Mesothelial cell of epicardium (in vitro differentiated cells): ENCODE measurements at regions not wholly inside any gene's neighbourhood (a gene's known extent, or its start where the extent isn't known, plus 50 kb on each side); places are given as distances from the start of the nearest gene placed in this dataset.

Source experiments
- DNase-seq, 2 experiments: peaks; one replicate each; pipeline ENCODE4 v3.0.0; 2021; ENCODE audit warnings: low spot score in 2 of 2; ENCODE audit not compliant: unreplicated experiment in 2 of 2
- H3K27ac Mint-ChIP-seq: 2 replicates; pipeline ENCODE4 v1.8.0; 2021; ENCODE audit warnings: mixed read lengths
- H3K27me3 Mint-ChIP-seq: 2 replicates; pipeline ENCODE4 v1.8.0; 2021; ENCODE audit warnings: low read depth, mixed read lengths
- H3K36me3 Mint-ChIP-seq: 2 replicates; pipeline ENCODE4 v1.8.0; 2021; ENCODE audit warnings: mixed read lengths
- H3K4me1 Mint-ChIP-seq: 2 replicates; pipeline ENCODE4 v1.8.0; 2021; ENCODE audit warnings: mixed read lengths
- H3K4me3 Mint-ChIP-seq: 2 replicates; pipeline ENCODE4 v1.8.0; 2021; ENCODE audit warnings: mild to moderate bottlenecking, moderate library complexity, mixed read lengths
- H3K9me3 Mint-ChIP-seq: 2 replicates; pipeline ENCODE4 v1.8.0; 2021; ENCODE audit warnings: mixed read lengths
- TF ChIP-seq, protein P1 (sequence below): fragments of 200-600 bp; sonication (generic); IDR thresholded peaks from one replicate; pipeline ENCODE4 v1.5.0; 2021; ENCODE audit warnings: antibody characterized with exemption; ENCODE audit not compliant: unreplicated experiment

DNA sequence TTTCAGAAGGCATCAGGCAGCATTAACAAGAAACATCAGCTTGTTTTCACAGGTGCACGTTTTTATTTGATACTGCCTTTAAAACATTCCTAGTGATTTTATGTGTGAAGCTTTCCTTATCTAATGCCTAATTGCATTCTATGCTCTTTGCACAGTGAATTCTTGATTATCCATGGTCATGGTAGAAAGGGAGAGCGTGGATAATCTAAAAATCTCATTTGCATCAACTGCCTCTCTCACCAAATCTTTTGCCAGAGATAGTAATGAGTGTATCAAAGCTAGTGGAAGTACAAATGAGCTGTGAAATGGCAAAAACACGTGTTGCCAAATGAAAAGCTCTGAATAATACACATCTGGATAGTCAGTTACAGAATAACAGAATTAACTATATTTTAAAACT, 170.5 kb downstream of the NAA11 start:
- TF ChIP-seq, protein P1, sequence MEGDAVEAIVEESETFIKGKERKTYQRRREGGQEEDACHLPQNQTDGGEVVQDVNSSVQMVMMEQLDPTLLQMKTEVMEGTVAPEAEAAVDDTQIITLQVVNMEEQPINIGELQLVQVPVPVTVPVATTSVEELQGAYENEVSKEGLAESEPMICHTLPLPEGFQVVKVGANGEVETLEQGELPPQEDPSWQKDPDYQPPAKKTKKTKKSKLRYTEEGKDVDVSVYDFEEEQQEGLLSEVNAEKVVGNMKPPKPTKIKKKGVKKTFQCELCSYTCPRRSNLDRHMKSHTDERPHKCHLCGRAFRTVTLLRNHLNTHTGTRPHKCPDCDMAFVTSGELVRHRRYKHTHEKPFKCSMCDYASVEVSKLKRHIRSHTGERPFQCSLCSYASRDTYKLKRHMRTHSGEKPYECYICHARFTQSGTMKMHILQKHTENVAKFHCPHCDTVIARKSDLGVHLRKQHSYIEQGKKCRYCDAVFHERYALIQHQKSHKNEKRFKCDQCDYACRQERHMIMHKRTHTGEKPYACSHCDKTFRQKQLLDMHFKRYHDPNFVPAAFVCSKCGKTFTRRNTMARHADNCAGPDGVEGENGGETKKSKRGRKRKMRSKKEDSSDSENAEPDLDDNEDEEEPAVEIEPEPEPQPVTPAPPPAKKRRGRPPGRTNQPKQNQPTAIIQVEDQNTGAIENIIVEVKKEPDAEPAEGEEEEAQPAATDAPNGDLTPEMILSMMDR, result no peak
- Mint-ChIP-seq H3K36me3 (no peaks in the 10 kb centered on the region), H3K4me1 (no peaks in the 10 kb centered on the region), H3K4me3 (no peak overlapping the region), H3K27me3 (no peaks in the 10 kb centered on the region), H3K9me3 (peaks cover 23% of the 10 kb centered on the region), H3K27ac (no peak overlapping the region)
- no peak for DNase-seq

DNA sequence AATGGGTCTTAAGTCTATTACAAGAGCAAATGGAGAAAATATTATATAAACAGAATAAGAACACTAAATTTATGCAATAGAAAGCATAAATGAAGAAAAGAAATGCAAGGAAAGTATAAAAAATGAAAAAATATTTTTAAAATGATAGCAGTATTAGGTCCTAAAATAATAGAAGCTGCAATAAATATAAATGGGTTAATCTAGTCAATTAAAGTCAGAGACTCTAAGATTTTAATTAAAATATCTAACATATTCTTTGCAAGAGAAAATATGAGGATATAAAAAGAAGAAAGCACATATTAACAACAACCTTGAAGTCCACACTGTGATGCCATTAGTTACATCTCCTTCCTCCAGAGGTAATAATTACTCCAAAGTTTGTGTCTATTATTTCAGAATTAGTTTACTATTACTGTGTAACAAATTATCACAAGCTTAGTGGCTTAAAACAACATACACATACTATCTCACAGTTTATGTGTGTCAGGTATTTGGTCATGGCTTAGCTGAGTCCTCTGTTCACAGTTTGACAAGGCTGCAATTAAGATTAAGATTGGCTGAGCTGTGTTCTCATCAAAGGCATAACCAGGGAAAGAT, 174.9 kb downstream of the NAA11 start:
- Mint-ChIP-seq H3K36me3 (no peaks in the 10 kb centered on the region), H3K27me3 (no peaks in the 10 kb centered on the region), H3K27ac (no peak overlapping the region), H3K4me1 (no peaks in the 10 kb centered on the region), H3K4me3 (no peak overlapping the region), H3K9me3 (peaks cover 17% of the 10 kb centered on the region)
- TF ChIP-seq, protein P1, result no peak
- DNase-seq, result no peak

DNA sequence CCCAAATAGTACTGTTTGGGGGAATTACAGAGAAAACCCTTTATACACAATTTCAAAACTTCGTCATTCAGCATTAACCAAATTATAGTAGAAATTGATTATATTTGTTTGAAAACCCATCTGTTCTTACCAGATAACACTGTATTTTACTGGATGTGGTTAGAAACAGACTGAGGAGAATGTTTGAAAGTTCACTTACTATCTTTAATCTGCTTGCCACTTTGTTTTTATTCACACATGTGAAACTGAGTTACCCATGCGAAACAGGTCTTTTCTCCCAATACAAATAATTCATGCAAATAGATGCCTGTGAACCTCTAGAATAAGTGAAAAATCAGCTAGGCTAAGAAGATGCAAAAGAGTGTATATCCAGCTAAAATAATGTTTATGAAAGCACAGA, 177.5 kb downstream of the NAA11 start:
- Mint-ChIP-seq H3K27ac (no peak overlapping the region), H3K4me1 (no peaks in the 10 kb centered on the region), H3K36me3 (peaks cover 4% of the 10 kb centered on the region), H3K4me3 (no peak overlapping the region), H3K9me3 (peaks cover 33% of the 10 kb centered on the region), H3K27me3 (no peaks in the 10 kb centered on the region)
- no peak for DNase-seq
- TF ChIP-seq, protein P1, result no peak

DNA sequence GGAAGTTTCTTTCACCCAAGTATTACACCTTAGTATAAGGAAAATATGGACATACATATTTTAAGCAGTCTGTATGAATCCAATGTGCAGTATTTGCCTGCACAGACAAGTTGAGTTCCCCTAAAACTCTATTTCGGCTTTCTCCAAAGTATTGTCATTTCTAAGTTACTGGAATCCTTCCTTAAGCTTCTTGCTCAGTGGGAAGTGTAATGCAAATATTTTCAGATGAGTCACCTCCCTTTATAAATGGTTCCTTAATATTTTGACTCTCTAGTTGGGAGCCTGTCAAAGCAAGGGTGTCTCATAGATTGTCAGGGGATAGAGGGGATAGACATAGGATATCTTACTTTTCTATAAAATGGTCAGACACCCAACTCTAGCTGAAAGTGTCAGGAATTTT, 178.6 kb downstream of the NAA11 start:
- TF ChIP-seq, protein P1, result no peak
- Mint-ChIP-seq H3K4me3 (no peak overlapping the region), H3K9me3 (peaks cover 35% of the 10 kb centered on the region), H3K27ac (no peak overlapping the region), H3K4me1 (no peaks in the 10 kb centered on the region), H3K27me3 (no peaks in the 10 kb centered on the region), H3K36me3 (peaks cover 4% of the 10 kb centered on the region)
- no peak for DNase-seq

DNA sequence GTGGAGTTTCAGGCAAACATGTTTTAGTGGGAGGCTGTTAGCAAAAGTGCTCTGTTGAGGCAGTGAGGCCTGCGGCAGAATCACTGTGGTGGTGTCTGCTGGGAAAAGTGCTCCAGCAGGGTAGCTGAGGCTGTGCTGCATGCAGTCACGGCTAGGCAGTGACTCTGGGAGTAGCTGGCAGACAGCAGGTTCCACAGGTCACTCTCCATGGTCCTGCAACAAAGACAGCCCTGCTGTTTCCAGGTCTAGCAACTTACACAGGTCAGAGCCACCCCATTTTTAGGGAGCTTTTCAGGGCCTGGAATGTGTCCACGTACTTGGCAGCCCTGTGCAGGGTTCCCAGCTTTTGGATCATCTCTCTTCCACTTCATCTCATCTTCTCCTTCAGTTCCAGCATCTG, 184.3 kb downstream of the NAA11 start:
- no peak overlapping the region for H3K4me3 Mint-ChIP-seq
- no peak overlapping the region for H3K27ac Mint-ChIP-seq
- no peak for DNase-seq
- H3K36me3 Mint-ChIP-seq, result peaks cover 4% of the 10 kb centered on the region
- TF ChIP-seq, protein P1, result no peak
- peaks cover 2% of the 10 kb centered on the region for H3K27me3 Mint-ChIP-seq
- no peaks in the 10 kb centered on the region for H3K4me1 Mint-ChIP-seq
- H3K9me3 Mint-ChIP-seq, result peaks cover 29% of the 10 kb centered on the region

DNA sequence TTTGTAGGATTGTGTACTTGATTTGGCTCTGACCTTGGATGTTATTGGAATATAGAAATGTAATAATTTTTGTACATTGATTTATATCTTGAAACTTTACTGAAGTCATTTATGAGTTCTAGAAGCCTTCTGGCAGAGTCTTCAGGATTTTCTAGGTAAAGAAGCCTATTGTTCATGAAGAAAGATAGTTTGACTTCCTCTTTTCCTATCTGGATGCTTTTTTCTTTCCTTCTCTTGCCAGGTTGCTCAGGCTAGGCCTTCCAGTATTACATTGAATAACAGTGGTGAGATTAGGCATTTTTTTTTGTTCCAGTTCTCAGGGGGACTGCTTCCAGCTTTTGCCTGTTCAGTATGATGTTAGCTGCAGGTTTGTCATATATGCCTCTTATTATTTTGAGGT, 191.1 kb downstream of the NAA11 start:
- Mint-ChIP-seq H3K27ac (no peak overlapping the region), H3K36me3 (no peaks in the 10 kb centered on the region), H3K4me3 (no peak overlapping the region), H3K4me1 (no peaks in the 10 kb centered on the region), H3K27me3 (peaks cover 2% of the 10 kb centered on the region), H3K9me3 (peaks cover 26% of the 10 kb centered on the region)
- TF ChIP-seq, protein P1, result no peak
- no peak for DNase-seq
